OCI-LY1 (cell line): ENCODE measurements at regions not wholly inside any gene's neighbourhood (a gene's known extent, or its start where the extent isn't known, plus 50 kb on each side); places are given as distances from the start of the nearest gene placed in this dataset.

Experiments used
- H2AFZ ChIP-seq: fragments of 200-600 bp; sonication (generic), shearing (Covaris generic); 2 replicates; pipeline ENCODE4 v1.6.0; 2014; ENCODE audit warnings: antibody characterized with exemption, mild to moderate bottlenecking, low read length
- H3F3A ChIP-seq: fragments of 200-600 bp; sonication (generic), shearing (Covaris generic); 2 replicates; pipeline ENCODE4 v1.6.0; 2014; ENCODE audit warnings: mild to moderate bottlenecking, antibody characterized with exemption, low read length, moderate library complexity; ENCODE audit not compliant: insufficient read depth
- H3K27ac ChIP-seq: fragments of 200-600 bp; sonication (generic); 2 replicates; pipeline ENCODE4 v1.5.1; 2014; ENCODE audit warnings: low read length, mixed run types, mild to moderate bottlenecking, low read depth; ENCODE audit not compliant: poor library complexity, severe bottlenecking
- H3K27me3 ChIP-seq: fragments of 200-600 bp; sonication (generic); 2 replicates; pipeline ENCODE4 v1.6.0; 2014; ENCODE audit warnings: antibody characterized with exemption, mild to moderate bottlenecking, low read length, moderate library complexity; ENCODE audit not compliant: insufficient read depth
- H3K36me3 ChIP-seq: fragments of 200-600 bp; sonication (generic); 2 replicates; pipeline ENCODE4 v1.6.1; 2014; ENCODE audit warnings: mild to moderate bottlenecking, antibody characterized with exemption, low read length, moderate library complexity, mixed read lengths; ENCODE audit not compliant: insufficient read depth
- H3K4me1 ChIP-seq: fragments of 200-600 bp; sonication (generic); 2 replicates; pipeline ENCODE4 v1.5.1; 2014; ENCODE audit warnings: mild to moderate bottlenecking, low read length, moderate library complexity; ENCODE audit not compliant: insufficient read depth, severe bottlenecking
- H3K4me2 ChIP-seq: fragments of 200-600 bp; sonication (generic), shearing (Covaris generic); 2 replicates; pipeline ENCODE4 v1.6.1; 2014; ENCODE audit warnings: low read length
- H3K4me3 ChIP-seq: fragments of 200-600 bp; sonication (generic); 2 replicates; pipeline ENCODE4 v1.5.1; 2014; ENCODE audit warnings: low read length, low read depth, mild to moderate bottlenecking, mixed read lengths; ENCODE audit not compliant: poor library complexity, severe bottlenecking
- H3K79me2 ChIP-seq: fragments of 200-600 bp; shearing (Covaris generic); 2 replicates; pipeline ENCODE4 v1.6.1; 2016; ENCODE audit warnings: mixed run types, low read length, mixed read lengths; ENCODE audit not compliant: insufficient read depth
- H3K9ac ChIP-seq: fragments of 200-600 bp; sonication (generic), shearing (Covaris generic); 2 replicates; pipeline ENCODE4 v1.6.1; 2014; ENCODE audit warnings: mild to moderate bottlenecking, low read length, mixed read lengths
- H3K9me2 ChIP-seq: fragments of 200-600 bp; sonication (generic), shearing (Covaris generic); 2 replicates; pipeline ENCODE4 v1.6.1; 2014; ENCODE audit warnings: low read depth, mild to moderate bottlenecking, low read length, mixed read lengths
- H3K9me3 ChIP-seq: fragments of 200-600 bp; shearing (Covaris generic); 2 replicates; pipeline ENCODE4 v1.6.1; 2014; ENCODE audit warnings: low read length, mixed read lengths
- H4K20me1 ChIP-seq: fragments of 200-600 bp; sonication (generic), shearing (Covaris generic); 2 replicates; pipeline ENCODE4 v1.6.0; 2016; ENCODE audit warnings: mild to moderate bottlenecking, low read length; ENCODE audit not compliant: insufficient read depth
- CTCF ChIP-seq: fragments of 200-600 bp; sonication (generic), shearing (Covaris generic); IDR thresholded peaks from 2 replicates; pipeline ENCODE4 v1.5.1; 2017; ENCODE audit warnings: mild to moderate bottlenecking, antibody characterized with exemption, low read length, moderate library complexity, mixed read lengths
- EZH2 ChIP-seq: fragments of 200-600 bp; sonication (generic), shearing (Covaris generic); IDR thresholded peaks from 2 replicates; pipeline ENCODE4 v1.8.0; 2017; ENCODE audit warnings: borderline replicate concordance, mixed run types, mild to moderate bottlenecking, antibody characterized with exemption, low read length, moderate library complexity, mixed read lengths

GRCh38 chr9:10999646-11000045 lies 386.8 kb upstream of the PTPRD start:
- no peaks in the 10 kb centered on the region for H3K4me1 ChIP-seq
- H3K4me2 ChIP-seq, result no peak overlapping the region
- no peaks in the 10 kb centered on the region for H3K79me2 ChIP-seq
- H2AFZ ChIP-seq, result no peak overlapping the region
- H3K36me3 ChIP-seq, result no peaks in the 10 kb centered on the region
- no peak overlapping the region for H3K9ac ChIP-seq
- H3K27ac ChIP-seq, result no peak overlapping the region
- H3K4me3 ChIP-seq, result no peak overlapping the region
- H3K9me2 ChIP-seq, result no peaks in the 10 kb centered on the region
- H4K20me1 ChIP-seq, result no peaks in the 10 kb centered on the region
- H3F3A ChIP-seq, result no peaks in the 10 kb centered on the region
- H3K9me3 ChIP-seq, result no peaks in the 10 kb centered on the region
- H3K27me3 ChIP-seq, result no peaks in the 10 kb centered on the region
- TF ChIP-seq CTCF (no peak), EZH2 (no peak)

GRCh38 chr9:11001546-11001945 lies 388.7 kb upstream of the PTPRD start:
- Histone ChIP-seq H3K27me3 (no peaks in the 10 kb centered on the region), H3K9ac (no peak overlapping the region), H3K4me2 (no peak overlapping the region), H4K20me1 (no peaks in the 10 kb centered on the region), H3K9me2 (no peaks in the 10 kb centered on the region), H2AFZ (no peak overlapping the region), H3K4me1 (no peaks in the 10 kb centered on the region), H3K79me2 (no peaks in the 10 kb centered on the region), H3K27ac (no peak overlapping the region), H3K4me3 (no peak overlapping the region), H3K36me3 (no peaks in the 10 kb centered on the region), H3F3A (no peaks in the 10 kb centered on the region), H3K9me3 (no peaks in the 10 kb centered on the region)
- TF ChIP-seq CTCF (no peak), EZH2 (no peak)

GRCh38 chr9:11002705-11003104 lies 389.9 kb upstream of the PTPRD start:
- TF ChIP-seq CTCF (no peak), EZH2 (no peak)
- H4K20me1 ChIP-seq, result no peaks in the 10 kb centered on the region

More at GRCh38 chr9:11002705-11003104, 389.9 kb upstream of the PTPRD start:
- H3F3A ChIP-seq, result no peaks in the 10 kb centered on the region
- no peaks in the 10 kb centered on the region for H3K9me3 ChIP-seq
- H3K4me1 ChIP-seq, result no peaks in the 10 kb centered on the region
- no peak overlapping the region for H3K27ac ChIP-seq
- H3K4me3 ChIP-seq, result no peak overlapping the region
- no peaks in the 10 kb centered on the region for H3K36me3 ChIP-seq
- no peak overlapping the region for H3K4me2 ChIP-seq
- H3K9me2 ChIP-seq, result no peaks in the 10 kb centered on the region
- no peaks in the 10 kb centered on the region for H3K79me2 ChIP-seq
- no peaks in the 10 kb centered on the region for H3K27me3 ChIP-seq
- H2AFZ ChIP-seq, result no peak overlapping the region
- H3K9ac ChIP-seq, result no peak overlapping the region
